ENCODE measurements at regions not wholly inside any gene's neighbourhood (a gene's known extent, or its start where the extent isn't known, plus 50 kb on each side); places are given as distances from the start of the nearest gene placed in this dataset.

DNA sequence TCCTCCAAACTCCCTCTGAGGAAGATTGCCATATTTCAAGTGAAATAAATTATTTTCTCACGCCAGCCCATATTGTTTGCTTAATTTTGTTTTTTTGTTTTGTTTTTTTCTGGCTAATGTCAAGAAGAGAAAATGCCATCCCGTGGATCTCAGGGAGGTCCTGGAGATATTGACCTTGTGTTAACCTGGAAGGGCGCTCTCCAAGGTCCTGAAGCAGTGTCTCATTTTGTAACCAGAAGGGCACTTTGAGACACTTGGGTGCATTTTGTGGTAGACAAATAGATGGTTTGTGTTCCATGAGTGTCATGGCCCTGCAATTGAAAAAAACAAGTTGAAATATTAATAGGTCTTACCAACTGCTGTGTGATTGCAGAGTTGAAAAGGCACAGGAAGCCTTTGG lies 268.9 kb downstream of the SUDS3 start:
- TF ChIP-seq POLR2A (IDR thresholded peaks at IDR 0.05) (no peak), CTCF (IDR thresholded peaks at IDR 0.05) (no peak)

Data from thyroid gland (tissue), 4 donors.